AG04449 (cell line): ENCODE measurements at regions not wholly inside any gene's neighbourhood (a gene's known extent, or its start where the extent isn't known, plus 50 kb on each side); places are given as distances from the start of the nearest gene placed in this dataset.

Experiments used
- CTCF ChIA-PET: fragments of 350-600 bp; formaldehyde crosslinking; extraction: SDS; loops from one replicate; lab custom pipeline; 2021; ENCODE audit warnings: antibody characterized with exemption; lab: Yijun Ruan, JAX
- POLR2A ChIA-PET: fragments of 400-600, 350-600 bp; formaldehyde crosslinking; extraction: SDS; loops from one replicate; lab custom pipeline; 2020; ENCODE audit warnings: antibody characterized with exemption, inconsistent platforms; lab: Yijun Ruan, JAX
- DNase-seq: peaks from one replicate; pipeline ENCODE4 v3.0.0-alpha.2; 2010; ENCODE audit warnings: low read depth, low spot score
- H3K4me3 ChIP-seq: 2 replicates; pipeline ENCODE4 v1.5.1; 2011; ENCODE audit warnings: low read depth, mild to moderate bottlenecking, control low read depth, low read length
- CTCF ChIP-seq: IDR thresholded peaks from one replicate; pipeline ENCODE4 v1.5.1; 2011; ENCODE audit warnings: mild to moderate bottlenecking, moderate library complexity, low read length, control low read depth, inconsistent platforms; ENCODE audit not compliant: insufficient read depth; ENCODE audit errors: missing control alignments

- DNase-seq, result no peak
- TF ChIP-seq CTCF, result no peak
- no peak overlapping the region for H3K4me3 ChIP-seq
- ChIA-PET POLR2A (no interaction called here), CTCF (no interaction called here)
Observed at GRCh38 chr21:18772404-18772803, 368.8 kb upstream of the TMPRSS15 start.

GRCh38 chr21:18772897-18773296 is 369.3 kb upstream of the TMPRSS15 start:
- POLR2A ChIA-PET, result no interaction called here
- no peak for DNase-seq
- CTCF ChIA-PET, result no interaction called here
- no peak for TF ChIP-seq CTCF
- no peak overlapping the region for H3K4me3 ChIP-seq

GRCh38 chr21:18776936-18777335 is 373.4 kb upstream of the TMPRSS15 start:
- no peak for TF ChIP-seq CTCF
- DNase-seq, result no peak
- H3K4me3 ChIP-seq, result no peak overlapping the region
- POLR2A ChIA-PET, result no interaction called here
- CTCF ChIA-PET, result no interaction called here

GRCh38 chr21:18782721-18783120 is 379.1 kb upstream of the TMPRSS15 start:
- no peak overlapping the region for H3K4me3 ChIP-seq
- ChIA-PET CTCF (no interaction called here), POLR2A (no interaction called here)
- DNase-seq, result no peak
- TF ChIP-seq CTCF, result no peak

GRCh38 chr21:18801468-18801867 is 397.9 kb upstream of the TMPRSS15 start:
- no peak overlapping the region for H3K4me3 ChIP-seq
- DNase-seq, result no peak
- POLR2A ChIA-PET, result interaction anchor here (0.6 kb wide), 1 partner anchor 514 kb away, joined by 3 read pairs; no protein-coding TSS in a partner anchor
- TF ChIP-seq CTCF, result no peak
- CTCF ChIA-PET, result no interaction called here

- H3K4me3 ChIP-seq, result no peak overlapping the region
- no peak for DNase-seq
- TF ChIP-seq CTCF, result no peak
- POLR2A ChIA-PET, result no interaction called here
- CTCF ChIA-PET, result no interaction called here
Observed at GRCh38 chr21:18803624-18804023, 400.0 kb upstream of the TMPRSS15 start.
